ENCODE measurements at regions not wholly inside any gene's neighbourhood (a gene's known extent, or its start where the extent isn't known, plus 50 kb on each side); places are given as distances from the start of the nearest gene placed in this dataset.
"Not testable (repeated sequence)": the region's sequence is repeated elsewhere in the genome, so short reads cannot be mapped to it uniquely, and the experiment has no call there.

DNA sequence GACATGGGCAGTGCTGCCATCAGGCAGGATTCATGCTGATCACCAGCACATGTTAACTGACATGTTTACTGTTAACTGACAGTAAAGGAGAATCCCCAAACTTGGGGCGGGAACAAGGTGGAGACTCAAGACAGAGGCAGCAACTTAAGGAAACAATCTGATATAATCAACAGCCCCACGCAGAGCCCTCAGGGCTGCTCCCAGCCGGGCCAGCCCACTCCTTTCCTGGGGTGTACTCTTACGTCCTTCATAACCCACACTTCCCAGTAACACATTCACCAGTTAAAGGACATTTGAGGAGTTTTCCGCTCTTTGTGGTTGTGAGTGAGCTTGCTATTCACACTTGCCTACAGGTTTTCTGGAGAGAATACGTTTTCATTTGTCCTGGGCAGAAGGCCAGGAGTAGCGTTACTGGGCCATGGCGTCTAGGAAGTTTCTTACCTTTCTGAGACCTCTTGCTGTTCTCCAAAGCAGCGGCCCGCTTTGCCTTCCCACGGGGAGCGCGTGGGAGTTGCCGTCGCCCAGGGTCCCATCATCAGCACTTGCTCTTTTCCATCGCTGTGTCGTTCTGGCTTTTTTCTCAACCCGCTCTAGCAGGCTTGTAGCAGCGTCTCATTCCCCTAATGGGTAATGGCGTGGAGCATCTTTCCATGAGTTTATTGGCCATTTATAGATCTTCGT is 56.4 kb downstream of the FOXF2 start:
- peak; percentile 44 for DNase-seq (ENCODE audit: low read depth)

DNA sequence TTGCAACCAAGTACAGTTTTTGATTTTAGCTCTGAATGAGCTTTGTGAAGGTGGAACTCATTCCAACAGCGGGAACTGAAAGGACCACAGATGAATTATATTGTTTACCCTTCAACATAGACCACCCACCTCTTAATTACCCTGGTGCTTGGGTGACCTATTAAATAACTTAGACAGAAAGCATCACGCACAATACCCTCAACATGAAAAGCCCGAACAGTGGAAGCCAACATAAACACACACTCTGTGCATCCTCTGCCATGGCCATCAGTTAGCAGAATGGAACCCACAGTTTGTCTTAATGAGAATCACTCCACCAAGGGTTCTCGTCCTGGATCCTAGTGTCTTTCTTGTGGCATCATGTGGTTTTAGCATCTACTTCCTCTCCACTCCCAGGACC is 60.5 kb downstream of the FOXF2 start:
- no peak for DNase-seq (ENCODE audit: low read depth)

GRCh38 chr6:1453024-1453423 is 63.6 kb downstream of the FOXF2 start:
- DNase-seq (ENCODE audit: low read depth), result no peak

DNA sequence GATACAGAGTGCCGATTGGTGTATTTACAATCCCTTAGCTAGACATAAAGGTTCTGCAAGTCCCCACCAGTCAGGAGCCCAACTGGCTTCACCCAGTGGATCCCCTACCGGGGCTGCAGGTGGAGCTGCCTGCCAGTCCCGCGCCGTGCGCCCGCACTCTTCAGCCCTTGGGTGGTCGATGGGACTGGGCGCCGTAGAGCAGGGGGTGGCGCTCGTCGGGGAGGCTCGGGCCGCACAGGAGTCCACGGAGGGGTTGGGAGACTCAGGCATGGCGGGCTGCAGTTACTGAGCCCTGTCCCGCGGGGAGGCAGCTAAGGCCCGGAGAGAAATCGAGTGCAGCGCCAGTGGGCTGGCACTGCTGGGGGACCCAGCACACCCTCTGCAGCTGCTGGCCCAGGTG is 67.4 kb downstream of the FOXF2 start:
- DNase-seq (ENCODE audit: low read depth), result not testable (repeated sequence)

DNA sequence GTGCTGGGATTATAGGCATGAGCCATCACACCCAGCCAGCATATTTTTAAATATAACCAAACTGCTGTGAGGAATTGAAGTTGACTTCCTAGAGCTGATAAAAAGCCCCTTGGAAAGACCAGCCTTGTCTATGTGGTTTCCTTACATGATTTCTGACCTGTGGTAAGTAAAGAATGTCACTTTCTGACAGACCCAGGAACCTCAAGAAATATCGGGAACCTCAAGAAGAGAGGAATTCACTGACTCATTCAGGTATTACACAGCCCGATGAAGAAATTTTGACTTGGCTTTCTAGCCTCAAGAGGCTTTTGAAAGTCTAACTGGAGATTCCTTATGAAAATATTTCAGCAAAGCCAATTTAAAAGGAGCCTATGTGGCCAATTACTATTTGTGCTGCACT is 71.8 kb downstream of the FOXF2 start:
- peak; percentile 96 for DNase-seq (ENCODE audit: low read depth)

DNA sequence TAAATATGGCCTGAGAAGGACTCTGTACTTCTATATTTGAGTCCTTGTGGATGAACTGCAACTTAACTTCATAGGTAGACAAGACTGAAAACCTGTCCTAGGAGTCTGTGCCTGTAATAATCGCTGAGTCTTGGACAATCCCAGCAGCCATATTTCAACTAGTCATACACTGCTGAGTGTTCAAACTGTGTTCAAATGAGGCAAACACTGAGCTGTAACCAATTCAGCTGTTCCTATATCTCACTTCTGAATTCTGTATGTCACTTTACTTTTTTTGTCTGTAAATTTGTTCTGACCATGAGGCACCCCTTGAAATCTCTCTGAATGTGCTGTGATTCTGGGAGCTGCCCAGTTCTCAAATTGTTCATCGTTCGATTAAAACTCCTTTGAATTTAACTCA is 72.4 kb downstream of the FOXF2 start:
- no peak for DNase-seq (ENCODE audit: low read depth)

- no peak for DNase-seq (ENCODE audit: low read depth)
These were observed 73.9 kb downstream of the FOXF2 start for GRCh38 chr6:1463275-1463674.

GRCh38 chr6:1463751-1464426 is 74.5 kb downstream of the FOXF2 start:
- no peak for DNase-seq (ENCODE audit: low read depth)

GRCh38 chr6:1464781-1465370 is 75.5 kb downstream of the FOXF2 start:
- DNase-seq (ENCODE audit: low read depth), result peak; percentile 36

DNA sequence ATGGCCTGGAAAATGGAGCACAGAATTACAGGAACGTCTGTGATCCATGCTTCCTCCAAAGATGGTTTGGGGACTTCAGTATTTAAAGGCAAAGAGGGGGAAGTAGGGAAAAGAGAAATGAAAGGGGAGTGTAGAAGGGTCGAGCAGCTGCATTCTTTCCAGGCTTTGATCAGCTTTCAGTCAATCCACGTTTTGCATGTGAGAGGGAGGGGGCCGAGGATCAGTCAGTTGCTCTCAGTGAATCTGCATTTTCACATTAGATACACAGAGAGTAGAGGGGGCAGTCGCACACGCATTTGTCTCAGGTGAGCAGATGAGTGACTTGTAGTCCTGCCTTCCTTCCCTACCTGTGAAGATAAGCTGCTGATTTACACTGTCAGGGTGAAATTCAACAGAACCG is 78.8 kb downstream of the FOXF2 start:
- DNase-seq (ENCODE audit: low read depth), result no peak

DNA sequence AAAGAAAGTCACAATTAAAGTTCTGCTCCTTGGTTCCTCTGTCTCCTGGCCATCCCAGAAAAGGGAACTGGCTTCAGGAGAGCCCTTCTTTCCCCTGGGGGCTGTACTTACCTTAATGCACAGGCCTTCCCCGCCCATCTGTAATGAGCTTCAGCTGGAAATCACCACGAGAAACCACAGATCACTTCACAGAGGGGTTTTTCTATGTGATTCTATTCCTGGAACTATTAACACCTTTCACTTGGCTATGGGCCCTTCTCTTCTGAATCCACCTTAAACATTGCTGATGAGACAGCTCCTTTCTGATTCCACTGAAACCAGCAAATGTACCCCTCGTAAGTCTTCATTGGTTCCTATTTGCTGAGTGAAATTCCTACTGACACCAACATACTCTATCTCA is 80.7 kb downstream of the FOXF2 start:
- DNase-seq (ENCODE audit: low read depth), result no peak

DNA sequence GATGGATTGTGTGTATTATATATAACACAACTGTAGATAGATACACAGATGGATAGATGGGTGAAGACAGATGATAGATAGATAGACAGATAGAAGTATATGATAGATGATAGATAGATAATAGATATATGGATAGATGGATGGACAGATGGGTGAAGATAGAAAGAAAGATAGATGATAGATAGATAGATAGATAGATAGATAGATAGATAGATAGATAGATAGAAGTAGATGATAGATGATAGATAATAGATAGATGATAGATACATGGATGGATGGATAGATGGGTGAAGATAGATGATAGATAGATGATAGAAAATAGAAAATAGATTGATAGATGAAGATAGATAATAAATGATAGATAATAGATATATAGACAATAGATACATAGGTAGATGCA is 83.3 kb downstream of the FOXF2 start:
- no peak for DNase-seq (ENCODE audit: low read depth)

GRCh38 chr6:1473166-1473565 is 83.8 kb downstream of the FOXF2 start:
- no peak for DNase-seq (ENCODE audit: low read depth)

DNA sequence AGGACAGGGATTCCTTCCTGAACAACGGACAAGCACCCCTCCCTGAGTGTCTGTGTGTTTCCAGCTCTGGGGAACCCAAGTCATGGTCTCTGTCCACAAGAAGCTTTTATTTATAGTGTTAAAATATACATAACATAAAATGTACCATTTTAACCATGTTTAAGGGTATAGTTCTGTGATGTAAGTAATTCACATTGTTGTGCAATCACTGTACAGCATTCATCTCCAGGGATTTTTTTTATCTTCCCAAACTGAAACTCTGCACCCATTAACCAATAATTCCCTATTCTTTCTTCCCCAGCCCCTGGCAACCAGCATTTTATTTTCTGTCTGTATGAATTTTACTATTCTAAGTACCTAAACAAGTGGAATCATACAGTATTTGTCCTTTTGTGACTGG is 84.2 kb downstream of the FOXF2 start:
- no peak for DNase-seq (ENCODE audit: low read depth)

DNA sequence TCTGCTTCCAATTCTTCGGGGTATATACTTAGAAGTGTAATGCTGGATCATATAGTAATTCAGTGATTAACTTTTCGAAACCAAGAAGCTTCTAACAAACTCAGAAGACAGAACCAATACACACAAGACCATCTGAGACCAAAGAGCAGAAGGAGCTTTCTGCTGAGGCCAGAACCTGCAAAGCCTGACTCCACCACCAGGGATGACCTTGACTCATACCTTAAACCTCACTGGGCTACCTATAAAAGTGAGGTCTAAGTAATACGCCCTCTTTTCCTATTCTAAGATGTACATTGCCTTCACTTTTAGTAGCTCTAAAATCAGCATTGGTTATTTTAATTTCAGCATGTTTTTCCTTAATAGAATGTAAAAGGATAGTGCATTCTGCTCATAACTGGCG is 84.8 kb downstream of the FOXF2 start:
- DNase-seq (ENCODE audit: low read depth), result no peak

DNA sequence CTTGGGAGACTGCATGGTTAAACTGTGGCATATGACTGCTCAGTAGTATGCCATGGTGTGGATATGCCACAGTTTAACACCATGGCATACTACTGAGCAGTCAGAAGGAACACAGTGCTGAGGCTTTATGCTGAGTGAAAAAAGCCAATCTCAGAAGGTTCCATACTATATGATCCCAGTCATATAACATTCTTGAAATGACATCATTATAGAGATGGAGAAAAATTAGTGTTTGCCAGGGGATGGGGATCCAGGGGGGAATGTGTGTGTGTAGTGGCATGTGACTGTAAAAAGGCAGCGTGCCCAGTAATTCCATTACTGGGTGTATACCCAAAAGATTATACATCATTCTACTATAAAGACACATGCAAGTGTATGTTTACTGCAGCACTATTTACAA is 85.8 kb downstream of the FOXF2 start:
- no peak for DNase-seq (ENCODE audit: low read depth)

- DNase-seq (ENCODE audit: low read depth), result no peak
These were observed 88.2 kb downstream of the FOXF2 start for GRCh38 chr6:1477432-1478090.

- DNase-seq (ENCODE audit: low read depth), result not testable (repeated sequence)
These were observed 88.9 kb downstream of the FOXF2 start for GRCh38 chr6:1478163-1478826.

GRCh38 chr6:1479095-1479494 is 89.7 kb downstream of the FOXF2 start:
- peak; percentile 53 for DNase-seq (ENCODE audit: low read depth)

- no peak for DNase-seq (ENCODE audit: low read depth)
These were observed 90.3 kb downstream of the FOXF2 start for GRCh38 chr6:1479601-1480221.

GRCh38 chr6:1481286-1481685 is 91.9 kb downstream of the FOXF2 start:
- DNase-seq (ENCODE audit: low read depth), result peak; percentile 98
